ENCODE measurements at regions not wholly inside any gene's neighbourhood (a gene's known extent, or its start where the extent isn't known, plus 50 kb on each side); places are given as distances from the start of the nearest gene placed in this dataset.

DNA sequence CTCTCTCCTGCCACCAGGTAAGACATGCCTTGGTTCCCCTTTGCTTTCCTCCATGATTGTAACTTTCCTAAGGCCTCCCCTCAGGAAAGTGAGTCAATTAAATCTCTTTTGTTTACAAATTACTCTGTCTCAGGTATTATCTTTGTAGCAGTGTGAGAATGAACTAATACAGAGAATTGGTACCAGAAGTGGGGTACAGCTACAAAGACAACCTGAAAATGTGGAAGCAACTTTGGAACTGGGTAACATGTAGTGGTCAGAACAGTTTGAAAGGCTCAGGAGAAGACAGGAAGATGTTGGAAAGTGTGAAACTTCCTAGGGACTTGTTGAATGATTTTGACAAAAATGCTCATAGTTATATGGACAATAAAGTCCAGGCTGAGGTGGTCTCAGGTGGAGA is 97.2 kb downstream of the FAM170A start:
- no peaks in the 10 kb centered on the region for H3K79me2 ChIP-seq
- H3K4me1 ChIP-seq = no peaks in the 10 kb centered on the region
- H3K4me3 ChIP-seq (ENCODE audit: low read depth, low read length) = no peak overlapping the region
- no peaks in the 10 kb centered on the region for H3K27me3 ChIP-seq (ENCODE audit: control insufficient read depth, insufficient read depth, low read length)
- no peak for TF ChIP-seq CTCF (IDR thresholded peaks at IDR 0.05)
- no peaks in the 10 kb centered on the region for H3K36me3 ChIP-seq (ENCODE audit: control insufficient read depth, insufficient read depth, low read length)
- no peak overlapping the region for H3K27ac ChIP-seq
- H3K9me3 ChIP-seq (ENCODE audit: control insufficient read depth, low read length) = no peaks in the 10 kb centered on the region
- no peak overlapping the region for H2AFZ ChIP-seq
- no peak overlapping the region for H3K9ac ChIP-seq
- H3K4me2 ChIP-seq (ENCODE audit: low read length) = no peak overlapping the region

DNA sequence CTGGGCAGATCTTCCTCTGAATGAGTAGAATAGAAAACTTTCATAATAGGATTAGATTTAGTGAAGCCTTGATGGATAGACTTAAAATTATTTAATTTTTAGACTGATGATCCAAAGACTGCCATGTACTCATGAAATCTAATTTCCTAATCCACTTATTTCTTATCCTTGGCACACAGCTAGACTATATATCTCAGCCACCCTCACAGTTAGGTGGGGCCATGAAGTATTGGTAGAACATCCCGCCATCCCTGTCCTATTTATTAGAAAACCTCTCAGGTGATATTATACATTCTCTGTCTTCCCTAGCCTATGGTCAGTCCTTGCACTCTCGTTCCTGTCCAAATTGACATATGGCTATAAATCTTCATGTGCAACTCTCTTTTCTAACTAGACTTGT is 110.9 kb downstream of the FAM170A start:
- Histone ChIP-seq H3K4me3 (ENCODE audit: low read depth, low read length) (no peak overlapping the region), H3K9ac (no peak overlapping the region), H3K27me3 (ENCODE audit: control insufficient read depth, insufficient read depth, low read length) (no peaks in the 10 kb centered on the region), H3K36me3 (ENCODE audit: control insufficient read depth, insufficient read depth, low read length) (no peaks in the 10 kb centered on the region), H3K4me2 (ENCODE audit: low read length) (no peak overlapping the region), H3K9me3 (ENCODE audit: control insufficient read depth, low read length) (no peaks in the 10 kb centered on the region), H3K27ac (no peak overlapping the region), H3K4me1 (no peaks in the 10 kb centered on the region), H2AFZ (no peak overlapping the region), H3K79me2 (no peaks in the 10 kb centered on the region)
- TF ChIP-seq CTCF (IDR thresholded peaks at IDR 0.05) = no peak

DNA sequence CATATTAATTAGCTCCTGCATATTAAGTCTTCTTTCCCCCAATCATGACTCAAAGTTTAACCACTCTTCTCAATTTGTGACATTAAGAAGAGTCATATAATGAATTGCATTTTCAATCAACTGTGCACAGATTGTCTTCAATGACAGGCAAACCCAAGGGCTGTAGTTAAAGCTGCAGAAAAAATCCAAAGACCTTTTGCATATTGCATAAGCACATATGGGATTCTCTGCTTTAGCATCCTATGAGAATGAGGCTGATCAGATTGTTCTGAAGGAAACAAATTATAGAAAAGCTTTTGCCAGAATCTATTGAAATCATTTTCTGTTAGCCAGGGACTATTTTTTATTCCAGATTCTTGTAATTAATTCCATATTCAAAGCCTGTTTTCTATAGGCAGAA is 112.3 kb downstream of the FAM170A start:
- no peak overlapping the region for H3K9ac ChIP-seq
- H3K27ac ChIP-seq = no peak overlapping the region
- H3K27me3 ChIP-seq (ENCODE audit: control insufficient read depth, insufficient read depth, low read length) = no peaks in the 10 kb centered on the region
- no peak for TF ChIP-seq CTCF (IDR thresholded peaks at IDR 0.05)
- no peaks in the 10 kb centered on the region for H3K4me1 ChIP-seq
- H3K36me3 ChIP-seq (ENCODE audit: control insufficient read depth, insufficient read depth, low read length) = no peaks in the 10 kb centered on the region
- H3K79me2 ChIP-seq = no peaks in the 10 kb centered on the region
- no peak overlapping the region for H3K4me2 ChIP-seq (ENCODE audit: low read length)
- no peaks in the 10 kb centered on the region for H3K9me3 ChIP-seq (ENCODE audit: control insufficient read depth, low read length)
- H3K4me3 ChIP-seq (ENCODE audit: low read depth, low read length) = no peak overlapping the region
- no peak overlapping the region for H2AFZ ChIP-seq

GRCh38 chr5:119742311-119742710 is 113.0 kb downstream of the FAM170A start:
- H3K27ac ChIP-seq = no peak overlapping the region
- H3K9ac ChIP-seq = no peak overlapping the region
- H3K36me3 ChIP-seq (ENCODE audit: control insufficient read depth, insufficient read depth, low read length) = no peaks in the 10 kb centered on the region
- H3K4me1 ChIP-seq = no peaks in the 10 kb centered on the region
- H3K79me2 ChIP-seq = no peaks in the 10 kb centered on the region
- no peaks in the 10 kb centered on the region for H3K9me3 ChIP-seq (ENCODE audit: control insufficient read depth, low read length)
- H3K27me3 ChIP-seq (ENCODE audit: control insufficient read depth, insufficient read depth, low read length) = no peaks in the 10 kb centered on the region
- H2AFZ ChIP-seq = no peak overlapping the region
- H3K4me2 ChIP-seq (ENCODE audit: low read length) = no peak overlapping the region
- TF ChIP-seq CTCF (IDR thresholded peaks at IDR 0.05) = no peak
- no peak overlapping the region for H3K4me3 ChIP-seq (ENCODE audit: low read depth, low read length)

- H3K9me3 ChIP-seq (ENCODE audit: control insufficient read depth, low read length) = no peaks in the 10 kb centered on the region
- TF ChIP-seq CTCF (IDR thresholded peaks at IDR 0.05) = no peak
- no peak overlapping the region for H3K9ac ChIP-seq
- no peak overlapping the region for H3K4me3 ChIP-seq (ENCODE audit: low read depth, low read length)
- H3K4me1 ChIP-seq = no peaks in the 10 kb centered on the region
- H3K79me2 ChIP-seq = no peaks in the 10 kb centered on the region
- H3K27ac ChIP-seq = no peak overlapping the region
- H3K27me3 ChIP-seq (ENCODE audit: control insufficient read depth, insufficient read depth, low read length) = no peaks in the 10 kb centered on the region
- no peak overlapping the region for H2AFZ ChIP-seq
- H3K36me3 ChIP-seq (ENCODE audit: control insufficient read depth, insufficient read depth, low read length) = no peaks in the 10 kb centered on the region
- H3K4me2 ChIP-seq (ENCODE audit: low read length) = no peak overlapping the region
Observed at GRCh38 chr5:119743927-119744326, 114.6 kb downstream of the FAM170A start.
